ENCODE measurements at regions not wholly inside any gene's neighbourhood (a gene's known extent, or its start where the extent isn't known, plus 50 kb on each side); places are given as distances from the start of the nearest gene placed in this dataset.

DNA sequence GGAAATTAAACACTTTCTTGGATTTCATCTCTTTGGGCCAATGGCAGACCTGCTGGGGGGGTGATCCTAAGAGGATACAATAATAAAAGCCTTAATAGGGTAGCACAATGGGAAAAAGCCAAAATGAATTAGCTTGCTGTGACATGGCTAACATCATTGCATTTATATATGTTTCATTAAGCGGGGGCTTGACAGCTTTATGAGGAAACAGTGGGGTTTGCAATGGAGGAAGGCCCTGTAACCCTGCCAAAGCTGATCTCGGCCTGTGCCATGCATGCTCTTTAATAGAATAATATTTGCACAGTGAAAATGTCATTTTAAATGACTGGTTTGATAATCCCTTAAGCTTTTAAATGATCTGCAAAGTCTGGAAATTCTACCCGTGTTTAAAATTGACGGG lies 291.5 kb downstream of the SLC4A3 start:
- no peaks in the 10 kb centered on the region for H3K36me3 ChIP-seq
- no peaks in the 10 kb centered on the region for H3K9me3 ChIP-seq
- intact Hi-C loops (cut with DNase I), result loop anchor here in 1 of 10 donors (10.0 kb wide), 1 partner anchor 1656 kb away; the partner anchor contains the start of gene EPHA4
- H3K27ac ChIP-seq, result no peak overlapping the region
- ATAC-seq (no peak), DNase-seq (no peak)
- 88 to 89% methylated on average over 4 of the region's 4 CpGs for WGBS, 2 donors
- H3K27me3 ChIP-seq, result peaks cover 0 to 3% (median 0%) of the 10 kb centered on the region in 7 donors
- TF ChIP-seq CTCF (IDR thresholded peaks at IDR 0.05), result no peak
- H3K4me1 ChIP-seq, result peaks cover 0 to 4% (median 0%) of the 10 kb centered on the region in 9 donors
- no peak overlapping the region for H3K4me3 ChIP-seq

- H3K9me3 ChIP-seq, result no peaks in the 10 kb centered on the region
- DNase-seq, result no peak
- ATAC-seq, result no peak
- no peak overlapping the region for H3K27ac ChIP-seq
- TF ChIP-seq CTCF (IDR thresholded peaks at IDR 0.05), result no peak
- H3K27me3 ChIP-seq, result peaks cover 0 to 3% (median 0%) of the 10 kb centered on the region in 7 donors
- no peak overlapping the region for H3K4me3 ChIP-seq
- H3K4me1 ChIP-seq, result peaks cover 0 to 4% (median 0%) of the 10 kb centered on the region in 9 donors
- 85 to 89% methylated on average over 4 of the region's 4 CpGs for WGBS, 2 donors
- intact Hi-C loops (cut with DNase I), result loop anchor here in 1 of 10 donors (10.0 kb wide), 1 partner anchor 1655 kb away; the partner anchor contains the start of gene EPHA4
- no peaks in the 10 kb centered on the region for H3K36me3 ChIP-seq
Observed at GRCh38 chr2:219919506-219919905, 292.1 kb downstream of the SLC4A3 start.

- H3K36me3 ChIP-seq, result no peaks in the 10 kb centered on the region
- TF ChIP-seq CTCF (IDR thresholded peaks at IDR 0.05), result no peak
Observed at GRCh38 chr2:219929835-219930234, 302.4 kb downstream of the SLC4A3 start.

DNA sequence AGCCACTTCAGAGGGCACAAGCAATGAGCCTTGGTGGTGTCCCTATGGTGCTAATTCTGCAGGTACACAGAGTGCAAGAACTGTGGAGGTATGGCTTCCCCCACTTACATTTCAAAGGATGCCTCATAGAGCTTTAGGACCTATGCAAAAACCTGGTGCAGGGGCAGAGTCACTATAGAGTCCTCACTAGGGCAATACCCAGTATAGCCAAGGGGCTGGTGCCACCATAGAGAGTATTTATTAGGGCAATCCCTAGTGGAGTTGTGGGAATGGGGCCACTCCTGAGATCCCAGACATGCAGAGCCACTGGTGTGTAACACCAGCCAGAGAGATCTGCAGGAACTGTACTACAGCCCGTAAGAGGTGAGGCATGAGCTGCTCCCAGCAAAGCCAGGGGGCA lies 312.2 kb downstream of the SLC4A3 start:
- H3K27me3 ChIP-seq, result no peaks in the 10 kb centered on the region
- H3K9me3 ChIP-seq, result no peaks in the 10 kb centered on the region
- H3K4me3 ChIP-seq, result no peak overlapping the region
- intact Hi-C loops (cut with DNase I), result no loop called here
- no peak for DNase-seq
- H3K4me1 ChIP-seq, result no peaks in the 10 kb centered on the region
- no peak for TF ChIP-seq CTCF (IDR thresholded peaks at IDR 0.05)
- H3K27ac ChIP-seq, result no peak overlapping the region
- H3K36me3 ChIP-seq, result no peaks in the 10 kb centered on the region
- peak in 1 of 8 donors; percentile 34 for ATAC-seq
- 84 to 94% methylated on average over 1 of the region's 1 CpG for WGBS, 2 donors

More at GRCh38 chr2:219929835-219930234, 302.4 kb downstream of the SLC4A3 start:
- intact Hi-C loops (cut with DNase I), result loop anchor here in 1 of 10 donors (2.0 kb wide), 1 partner anchor 35 kb away; no protein-coding TSS in a partner anchor
- 69 to 73% methylated on average over 5 of the region's 5 CpGs for WGBS, 2 donors
- H3K27me3 ChIP-seq, result no peaks in the 10 kb centered on the region
- H3K4me1 ChIP-seq, result no peaks in the 10 kb centered on the region
- no peaks in the 10 kb centered on the region for H3K9me3 ChIP-seq
- DNase-seq, result no peak
- ATAC-seq, result no peak
- no peak overlapping the region for H3K27ac ChIP-seq
- H3K4me3 ChIP-seq, result no peak overlapping the region

Data from heart right ventricle (tissue), 16 donors.